ENCODE measurements at regions not wholly inside any gene's neighbourhood (a gene's known extent, or its start where the extent isn't known, plus 50 kb on each side); places are given as distances from the start of the nearest gene placed in this dataset.

- Histone ChIP-seq H3K36me3 (replicated peaks in 1 of 2; ENCODE audit: control insufficient read depth in 1 of 2, insufficient read depth in 2 of 2, low read length in 2 of 2) (no peaks in the 10 kb centered on the region), H2AFZ (ENCODE audit: low read length) (no peak overlapping the region), H3K27ac (ENCODE audit: extremely low read length, insufficient read depth, low read length) (no peak overlapping the region), H3K4me1 (ENCODE audit: insufficient read depth, low read length) (no peaks in the 10 kb centered on the region), H3K4me3 (replicated peaks in 1 of 3; ENCODE audit: insufficient read depth in 1 of 3, low read depth in 2 of 3, low read length in 3 of 3) (no peak overlapping the region), H3K4me2 (ENCODE audit: low read depth, low read length) (no peak overlapping the region), H3K9ac (ENCODE audit: insufficient read depth, low read depth, low read length) (no peak overlapping the region), H4K20me1 (ENCODE audit: insufficient read depth, low read length) (no peaks in the 10 kb centered on the region), H3K27me3 (ENCODE audit: control insufficient read depth in 1 of 2, insufficient read depth in 2 of 2, low read length in 2 of 2) (no peaks in the 10 kb centered on the region), H3K9me3 (ENCODE audit: low read length) (peaks cover 48% of the 10 kb centered on the region), H3K79me2 (ENCODE audit: insufficient read depth, low read length) (no peaks in the 10 kb centered on the region)
- intact Hi-C loops (cut with micrococcal nuclease; ENCODE audit: unreplicated experiment) = no loop called here
- ATAC-seq (no peak), FAIRE-seq (no peak), DNase-seq (ENCODE audit: low spot score) (no peak)
- CTCF ChIA-PET (ENCODE audit: low intra/inter-chr PET ratio, low total read pairs) = no interaction called here
- TF ChIP-seq KDM5A (IDR thresholded peaks at IDR 0.05; ENCODE audit: borderline replicate concordance, low read length) = no peak
- no peak for TF ChIP-seq ZSCAN21 (CRISPR knock-in tag; IDR thresholded peaks at IDR 0.05; ENCODE audit: borderline replicate concordance)
- TF ChIP-seq KDM6A (CRISPR knock-in tag; IDR thresholded peaks at IDR 0.05; ENCODE audit: low read depth) = no peak
- no peak for TF ChIP-seq ZBTB20 (CRISPR knock-in tag; IDR thresholded peaks at IDR 0.05; ENCODE audit: borderline replicate concordance, low read depth)
- no peak for TF ChIP-seq SMARCC2 (IDR thresholded peaks at IDR 0.05)
- no peak for TF ChIP-seq AFF4 (CRISPR knock-in tag; IDR thresholded peaks at IDR 0.05)
- TF ChIP-seq TRIM22 (IDR thresholded peaks at IDR 0.05) = no peak
- no peak for TF ChIP-seq HOMEZ (CRISPR knock-in tag; IDR thresholded peaks at IDR 0.05; ENCODE audit: low read depth)
- no peak for TF ChIP-seq SATB2 (CRISPR knock-in tag; IDR thresholded peaks at IDR 0.05)
- TF ChIP-seq KDM5B (CRISPR knock-in tag; IDR thresholded peaks at IDR 0.05; ENCODE audit: borderline replicate concordance) = no peak
- no peak for TF ChIP-seq HNRNPH1 (optimal IDR thresholded peaks at IDR 0.05; ENCODE audit: low read depth, low read length)
- no peak for TF ChIP-seq ZNF207 (IDR thresholded peaks at IDR 0.05; ENCODE audit: borderline replicate concordance)
- TF ChIP-seq ZNF660 (CRISPR knock-in tag; IDR thresholded peaks at IDR 0.05; ENCODE audit: borderline replicate concordance, low read depth) = no peak
- no peak for TF ChIP-seq HOXA7 (CRISPR knock-in tag; IDR thresholded peaks at IDR 0.05)
- no peak for TF ChIP-seq REL (CRISPR knock-in tag; conservative IDR thresholded peaks at IDR 0.05)
- TF ChIP-seq ZNF33B (CRISPR knock-in tag; IDR thresholded peaks at IDR 0.05) = no peak
- TF ChIP-seq HNRNPL (IDR thresholded peaks at IDR 0.05; ENCODE audit: low read depth, low read length) = no peak
- no peak for TF ChIP-seq ZNF484 (CRISPR knock-in tag; IDR thresholded peaks at IDR 0.05; ENCODE audit: borderline replicate concordance, low read depth)
- TF ChIP-seq ATF5 (CRISPR knock-in tag; IDR thresholded peaks at IDR 0.05; ENCODE audit: low read depth) = no peak
- in situ Hi-C loops (cut with HindIII; ENCODE audit: extremely low pct_ligation_motif_present, low pct_unique_long_range_greater_than_20kb) = no loop called here
- POLR2A ChIA-PET = no interaction called here
- no TSS peak for BruUV-seq (replicated peaks)
These were observed 377.3 kb upstream of the LRRC3B start for GRCh38 chr3:26245236-26245635.

Data from HepG2 (cell line).